GM18507 (cell line): ENCODE measurements at regions not wholly inside any gene's neighbourhood (a gene's known extent, or its start where the extent isn't known, plus 50 kb on each side); places are given as distances from the start of the nearest gene placed in this dataset.

Source experiments
- DNase-seq: peaks from one replicate; pipeline ENCODE4 v3.0.0; 2011; ENCODE audit warnings: low read depth; ENCODE audit not compliant: insufficient read length; ENCODE audit errors: extremely low spot score
- FAIRE-seq: peaks from 2 replicates; lab custom pipeline; 2011; peaks lifted over from hg19 to GRCh38; lab: Jason Lieb, UNC

DNA sequence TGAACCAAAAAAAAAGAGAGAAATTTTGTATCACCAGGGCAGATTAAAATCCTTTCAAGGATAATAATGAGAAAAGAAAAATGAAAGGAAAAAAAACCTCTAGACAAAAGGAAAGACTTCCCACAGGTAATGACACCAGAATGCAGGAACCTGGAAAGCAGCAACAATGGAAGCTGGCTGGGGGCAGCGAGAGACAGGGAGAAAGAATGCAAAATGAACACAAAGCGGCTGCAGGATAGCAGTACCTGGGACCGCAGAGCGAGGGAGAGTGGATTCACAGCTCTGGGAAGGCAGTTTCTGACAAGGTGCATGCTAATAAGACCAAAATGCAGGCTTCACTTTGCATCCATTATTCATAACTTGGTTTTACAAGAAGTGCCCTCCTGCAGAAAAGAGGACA, 349.0 kb downstream of the SIPA1L2 start:
- no peak for DNase-seq
- no peak for FAIRE-seq

DNA sequence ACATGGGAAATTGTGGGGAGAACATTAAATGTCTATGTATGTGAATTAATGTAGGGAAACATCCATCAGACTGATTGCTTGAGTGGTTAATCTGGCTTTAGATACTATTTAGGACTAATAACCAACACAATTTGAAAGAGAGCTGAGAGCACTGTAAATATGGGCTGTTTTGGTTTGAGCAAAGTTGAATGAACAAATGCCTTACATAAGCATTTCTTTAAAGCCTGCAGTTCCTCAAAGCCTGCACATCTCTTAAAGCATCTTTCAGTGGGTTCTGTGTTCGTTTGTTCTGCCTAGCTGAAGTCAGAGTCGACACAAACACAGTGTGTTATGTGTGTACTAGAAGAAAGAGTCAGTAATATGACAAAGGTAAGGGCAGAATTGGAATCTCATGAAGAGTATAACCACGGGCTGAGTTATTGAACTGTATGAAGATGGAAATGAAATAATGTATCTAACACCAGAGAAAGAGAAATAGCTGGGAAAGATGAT, 350.0 kb downstream of the SIPA1L2 start:
- FAIRE-seq: no peak
- no peak for DNase-seq

DNA sequence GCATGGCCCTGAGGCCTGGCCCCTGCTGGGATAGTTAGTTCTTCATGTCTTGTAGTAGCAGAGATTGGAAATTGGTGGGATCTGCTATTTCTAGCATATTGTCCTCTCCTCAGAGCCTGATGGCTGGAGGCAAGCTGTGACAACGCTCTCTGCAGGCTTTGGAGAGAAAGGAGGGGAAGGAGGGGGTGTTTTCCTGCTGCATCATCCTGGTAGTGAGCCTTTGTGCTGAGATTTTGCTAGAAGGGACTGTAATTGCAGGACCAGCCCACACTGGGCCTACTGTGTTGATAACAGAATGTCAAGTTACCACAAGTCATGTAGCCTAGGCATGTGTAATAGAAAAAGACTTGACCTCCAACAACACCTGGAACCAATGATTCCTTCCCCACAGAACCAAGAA, 351.0 kb downstream of the SIPA1L2 start:
- FAIRE-seq: no peak
- DNase-seq: no peak

- FAIRE-seq (no peak), DNase-seq (no peak)
Measured at GRCh38 chr1:232276651-232277050, 353.3 kb downstream of the SIPA1L2 start.

GRCh38 chr1:232274999-232275710, 354.8 kb downstream of the SIPA1L2 start:
- no peak for FAIRE-seq

GRCh38 chr1:232274236-232274855, 355.6 kb downstream of the SIPA1L2 start:
- FAIRE-seq (no peak), DNase-seq (no peak)

More at GRCh38 chr1:232274999-232275710, 354.8 kb downstream of the SIPA1L2 start:
- no peak for DNase-seq

- no peak for FAIRE-seq
- DNase-seq: no peak
Measured at GRCh38 chr1:232273011-232273410, 356.9 kb downstream of the SIPA1L2 start.

DNA sequence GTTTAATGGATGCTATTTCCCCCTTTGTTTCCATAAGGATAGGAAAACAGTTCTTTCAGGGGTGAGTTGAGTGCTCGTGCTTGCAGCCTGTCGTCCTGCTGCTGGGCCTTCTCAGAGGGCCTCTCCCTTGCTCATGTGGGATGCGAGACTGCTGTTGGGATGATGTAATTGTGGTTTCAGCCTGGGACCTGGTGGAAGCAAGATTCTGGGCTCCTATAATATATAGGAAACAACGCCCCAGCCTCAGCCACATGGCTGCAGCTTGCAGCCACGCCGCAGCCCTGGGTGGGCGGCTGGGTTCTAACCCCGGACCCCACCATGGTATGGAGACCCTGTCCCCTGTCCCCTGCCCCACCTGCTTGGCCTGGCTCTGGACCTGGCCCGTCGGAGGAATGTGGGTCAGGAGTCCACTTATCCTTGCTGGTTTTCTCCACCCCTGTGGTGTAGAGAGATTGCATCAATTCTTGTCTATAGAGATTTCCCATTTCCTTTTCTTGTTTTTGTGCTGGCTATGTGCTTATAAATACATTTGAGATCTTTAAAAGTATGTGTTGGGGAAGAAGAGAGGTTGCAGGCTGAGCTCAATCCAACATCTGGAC, 357.8 kb downstream of the SIPA1L2 start:
- FAIRE-seq: no peak

GRCh38 chr1:232271299-232271698, 358.6 kb downstream of the SIPA1L2 start:
- FAIRE-seq (no peak), DNase-seq (no peak)

More for the DNA sequence above, 357.8 kb downstream of the SIPA1L2 start:
- no peak for DNase-seq

DNA sequence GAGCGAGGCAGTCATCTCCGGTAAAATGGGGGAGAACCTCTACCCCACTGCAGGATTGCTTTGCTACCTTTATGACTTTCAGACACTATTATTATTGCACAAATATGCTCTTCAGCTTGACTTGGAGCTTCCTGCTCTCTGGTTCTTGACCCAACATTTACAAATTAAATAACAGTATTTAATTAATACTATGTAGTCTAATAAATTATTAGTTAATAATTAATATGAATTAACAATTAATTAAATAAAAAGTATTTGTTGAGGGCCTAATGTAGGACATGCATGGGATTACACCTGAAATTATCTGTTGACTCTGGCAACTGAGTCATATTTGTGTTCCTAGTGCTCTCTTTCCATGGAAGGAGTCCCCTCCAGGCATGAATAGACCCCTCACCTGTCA, 359.9 kb downstream of the SIPA1L2 start:
- FAIRE-seq (no peak), DNase-seq (no peak)

- DNase-seq (no peak), FAIRE-seq (no peak)
Measured at GRCh38 chr1:232267837-232268598, 361.9 kb downstream of the SIPA1L2 start.

GRCh38 chr1:232267092-232267836, 362.7 kb downstream of the SIPA1L2 start:
- no peak for FAIRE-seq
- no peak for DNase-seq

- no peak for FAIRE-seq
- no peak for DNase-seq
Measured at GRCh38 chr1:232263452-232263851, 366.5 kb downstream of the SIPA1L2 start.

DNA sequence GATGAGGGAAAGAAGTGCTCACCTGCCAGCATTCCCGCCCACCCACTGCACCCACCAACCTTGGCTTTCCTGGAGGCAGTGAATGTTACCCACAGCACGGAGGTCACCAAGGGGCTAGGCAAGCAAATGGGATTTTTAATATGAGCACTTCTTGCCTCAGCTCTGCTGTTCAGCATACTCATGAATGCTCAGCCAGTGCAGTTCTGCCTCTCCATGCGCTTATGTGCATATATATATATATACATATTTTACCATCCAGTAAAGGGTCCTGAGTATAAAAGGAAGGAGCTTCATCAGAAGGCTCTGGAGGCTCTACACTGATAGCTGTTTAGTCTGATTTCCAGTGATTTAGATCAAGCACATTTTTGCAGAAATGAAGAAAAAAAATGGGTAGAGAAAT, 366.9 kb downstream of the SIPA1L2 start:
- DNase-seq (no peak), FAIRE-seq (no peak)

- DNase-seq (no peak), FAIRE-seq (no peak)
Measured at GRCh38 chr1:232260861-232261260, 369.1 kb downstream of the SIPA1L2 start.

DNA sequence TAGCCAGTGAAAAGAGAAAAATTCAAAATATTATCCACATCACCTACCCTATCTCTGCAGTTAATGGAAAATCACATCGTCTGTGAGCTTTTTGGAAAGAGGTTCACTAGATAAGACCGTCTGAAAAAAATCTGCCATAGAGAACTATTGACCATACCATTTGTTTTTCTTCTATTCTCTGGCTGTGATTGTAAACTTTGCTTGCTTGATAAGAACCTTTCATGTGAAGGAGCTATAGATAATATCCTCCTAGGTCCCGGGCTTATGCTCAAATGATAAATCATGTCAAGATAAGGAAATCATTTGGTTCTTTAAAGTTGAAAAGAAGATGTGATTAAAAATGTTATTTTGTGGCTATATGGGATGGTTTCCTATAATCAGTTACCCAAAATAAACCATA, 369.9 kb downstream of the SIPA1L2 start:
- no peak for FAIRE-seq
- no peak for DNase-seq

DNA sequence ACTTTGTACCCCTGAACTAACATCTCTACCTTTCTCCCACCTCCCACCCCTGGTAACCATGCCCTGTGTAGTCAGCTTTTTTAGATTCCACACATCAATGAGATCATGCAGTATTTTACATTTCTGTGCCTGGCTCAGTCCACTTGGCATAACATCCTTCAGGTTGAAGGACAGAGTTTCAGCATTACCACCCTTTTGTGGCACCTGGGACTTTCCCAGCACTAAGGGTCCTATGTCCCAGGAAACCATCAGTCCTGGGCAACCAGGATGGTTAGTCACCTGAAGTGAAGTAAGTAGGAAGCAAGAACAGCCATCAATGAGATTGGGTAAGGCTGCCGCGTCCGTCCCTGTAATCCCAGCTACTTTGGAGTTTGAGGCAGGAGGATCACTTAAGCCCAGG, 370.6 kb downstream of the SIPA1L2 start:
- DNase-seq: no peak
- no peak for FAIRE-seq

DNA sequence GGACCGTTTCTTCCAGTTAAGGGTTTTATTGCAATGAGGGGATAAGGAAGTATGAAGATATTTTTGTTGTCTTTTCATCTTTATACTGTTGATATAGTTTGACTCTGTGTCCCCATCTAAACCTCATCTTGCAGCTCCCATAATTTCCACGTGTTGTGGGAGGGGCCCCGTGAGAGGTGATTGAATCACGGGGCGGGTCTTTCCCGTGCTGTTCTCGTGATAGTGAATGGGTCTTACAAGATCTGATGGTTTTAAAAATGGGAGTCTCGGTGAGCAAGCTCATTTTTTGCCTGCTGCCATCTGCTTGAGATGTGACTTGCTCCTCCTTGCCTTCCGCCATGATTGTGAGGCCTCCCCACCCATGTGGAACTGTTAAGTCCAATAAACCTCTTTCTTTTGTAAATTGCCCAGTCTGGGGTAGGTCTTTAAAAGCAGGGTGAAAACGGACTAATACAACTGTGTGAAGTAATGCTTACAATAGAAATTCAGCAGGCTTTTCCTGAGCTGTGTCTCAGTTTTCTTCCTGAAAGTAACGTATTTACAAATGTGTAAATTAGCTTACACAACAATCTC, 377.3 kb downstream of the SIPA1L2 start:
- FAIRE-seq (no peak), DNase-seq (no peak)

DNA sequence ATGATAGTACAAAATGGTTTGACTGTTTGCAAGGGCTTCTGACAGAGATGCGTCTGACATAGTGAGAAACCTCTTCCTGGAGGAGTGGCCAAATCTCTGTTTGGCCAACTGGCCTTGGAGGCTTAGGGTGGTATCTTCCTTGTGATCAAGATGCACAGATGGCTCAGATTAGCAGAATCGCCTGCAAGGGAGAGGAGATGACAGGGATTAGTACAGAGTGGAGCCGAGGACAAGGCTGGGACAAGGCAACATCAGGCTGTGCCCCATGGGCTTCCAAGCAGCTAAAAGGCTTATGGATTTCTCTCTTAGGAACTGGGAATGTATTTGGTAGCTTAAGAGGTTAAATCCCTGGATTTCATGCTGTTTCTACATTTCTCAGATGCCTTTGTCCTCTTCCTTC, 379.1 kb downstream of the SIPA1L2 start:
- FAIRE-seq: no peak
- DNase-seq: no peak
